NCI-H748 treated with DMSO at 0.1 percent for 48 hours (cell line): ENCODE measurements at regions not wholly inside any gene's neighbourhood (a gene's known extent, or its start where the extent isn't known, plus 50 kb on each side); places are given as distances from the start of the nearest gene placed in this dataset.
"Not testable (repeated sequence)": the region's sequence is repeated elsewhere in the genome, so short reads cannot be mapped to it uniquely, and the experiment has no call there.

Source experiments
- DNase-seq: peaks from one replicate; lab custom pipeline; 2025; lab: John Stamatoyannopoulos, UW

GRCh38 chr7:130947792-130948580 is 214.0 kb upstream of the KLF14 start:
- DNase-seq = no peak

- DNase-seq = no peak
Observed at GRCh38 chr7:130948822-130949221, 214.8 kb upstream of the KLF14 start.

GRCh38 chr7:130949550-130949949 is 215.5 kb upstream of the KLF14 start:
- no peak for DNase-seq

GRCh38 chr7:130950054-130950453 is 216.0 kb upstream of the KLF14 start:
- DNase-seq = no peak

- no peak for DNase-seq
Observed at GRCh38 chr7:130950741-130951140, 216.7 kb upstream of the KLF14 start.

GRCh38 chr7:130951303-130951975 is 217.4 kb upstream of the KLF14 start:
- no peak for DNase-seq

GRCh38 chr7:130951976-130952876 is 218.2 kb upstream of the KLF14 start:
- DNase-seq = no peak

GRCh38 chr7:130953196-130953595 is 219.2 kb upstream of the KLF14 start:
- DNase-seq = no peak

- no peak for DNase-seq
Observed at GRCh38 chr7:130954918-130955564, 221.0 kb upstream of the KLF14 start.

GRCh38 chr7:130955565-130955919 is 221.5 kb upstream of the KLF14 start:
- DNase-seq = no peak

GRCh38 chr7:130956417-130957136 is 222.6 kb upstream of the KLF14 start:
- no peak for DNase-seq

- DNase-seq = no peak
Observed at GRCh38 chr7:130957137-130957513, 223.1 kb upstream of the KLF14 start.

GRCh38 chr7:130957722-130958435 is 223.9 kb upstream of the KLF14 start:
- DNase-seq = not testable (repeated sequence)

GRCh38 chr7:130958846-130959245 is 224.8 kb upstream of the KLF14 start:
- no peak for DNase-seq

- no peak for DNase-seq
Observed at GRCh38 chr7:130959743-130960207, 225.8 kb upstream of the KLF14 start.

- no peak for DNase-seq
Observed at GRCh38 chr7:130960208-130960988, 226.4 kb upstream of the KLF14 start.

- DNase-seq = no peak
Observed at GRCh38 chr7:130961128-130961601, 227.2 kb upstream of the KLF14 start.

- DNase-seq = no peak
Observed at GRCh38 chr7:130962109-130962508, 228.1 kb upstream of the KLF14 start.

- DNase-seq = no peak
Observed at GRCh38 chr7:130963339-130963738, 229.3 kb upstream of the KLF14 start.

GRCh38 chr7:130965515-130965914 is 231.5 kb upstream of the KLF14 start:
- DNase-seq = no peak
